GM18508 (cell line): ENCODE measurements at regions not wholly inside any gene's neighbourhood (a gene's known extent, or its start where the extent isn't known, plus 50 kb on each side); places are given as distances from the start of the nearest gene placed in this dataset.
"Not testable (repeated sequence)": the region's sequence is repeated elsewhere in the genome, so short reads cannot be mapped to it uniquely, and the experiment has no call there.

Experiments used
- ATAC-seq: cut with Tn5 transposase; IDR thresholded peaks from one replicate; pipeline ENCODE4 v1.9.1; 2021; ENCODE audit warnings: moderate number of reproducible peaks; ENCODE audit not compliant: insufficient read depth, unreplicated experiment

DNA sequence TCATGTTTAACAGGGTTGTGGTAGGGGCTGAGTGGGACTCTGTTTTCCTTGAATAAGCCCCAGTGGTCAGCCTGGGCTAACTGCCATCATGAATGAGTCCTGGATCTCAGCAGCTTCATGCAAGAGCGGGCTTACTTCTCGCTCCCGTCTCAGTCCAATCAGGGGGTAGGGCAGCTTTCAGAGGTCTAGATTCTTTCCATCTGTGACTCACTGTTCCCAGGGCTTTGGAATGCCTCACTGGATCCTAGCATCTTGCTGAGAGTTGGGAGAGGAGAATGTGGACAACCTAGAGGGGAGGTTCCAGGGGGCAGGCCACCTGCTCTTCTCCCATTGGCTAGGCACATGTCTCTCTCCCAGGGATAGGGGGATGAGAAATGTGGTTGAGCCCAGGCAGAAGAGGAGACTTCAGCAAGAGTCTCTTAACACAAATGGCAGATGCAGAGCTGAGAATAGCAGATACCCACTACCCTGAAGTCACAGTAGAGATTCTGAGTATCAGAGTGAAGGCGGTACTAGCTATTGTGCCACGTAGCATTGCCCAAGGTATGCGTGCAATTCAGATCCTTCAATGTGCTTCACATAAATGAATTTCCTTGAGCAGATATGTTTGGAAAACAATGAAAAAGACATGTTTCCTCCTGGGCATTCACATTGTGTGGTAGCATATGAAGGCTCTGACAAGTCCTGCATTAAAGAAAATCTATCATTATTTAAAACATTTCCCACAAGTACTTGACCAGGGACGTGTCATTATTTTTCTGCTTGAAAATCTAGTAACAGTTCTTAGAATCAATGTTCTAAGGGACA is 257.7 kb upstream of the PROK2 start:
- ATAC-seq, result no peak

GRCh38 chr3:72041511-72041910 is 256.6 kb upstream of the PROK2 start:
- no peak for ATAC-seq

DNA sequence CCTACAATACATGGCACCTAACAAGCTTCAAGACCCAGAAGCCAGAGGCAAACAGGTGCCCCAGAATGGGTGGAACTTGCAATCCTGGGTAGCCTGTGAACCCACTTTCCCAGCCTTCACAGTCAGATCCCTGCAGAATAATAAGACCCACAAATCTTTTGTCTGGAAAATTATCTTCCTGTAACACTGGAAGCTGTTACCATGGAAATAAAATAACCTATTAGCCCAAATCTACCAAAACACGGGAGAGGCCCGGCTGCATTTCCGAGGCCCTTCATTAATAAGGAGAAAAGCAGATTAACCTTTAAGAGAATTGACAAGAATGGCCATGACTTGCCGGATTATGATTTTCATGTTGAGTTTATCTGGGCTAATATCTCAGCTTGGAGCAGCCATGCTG is 256.1 kb upstream of the PROK2 start:
- no peak for ATAC-seq

DNA sequence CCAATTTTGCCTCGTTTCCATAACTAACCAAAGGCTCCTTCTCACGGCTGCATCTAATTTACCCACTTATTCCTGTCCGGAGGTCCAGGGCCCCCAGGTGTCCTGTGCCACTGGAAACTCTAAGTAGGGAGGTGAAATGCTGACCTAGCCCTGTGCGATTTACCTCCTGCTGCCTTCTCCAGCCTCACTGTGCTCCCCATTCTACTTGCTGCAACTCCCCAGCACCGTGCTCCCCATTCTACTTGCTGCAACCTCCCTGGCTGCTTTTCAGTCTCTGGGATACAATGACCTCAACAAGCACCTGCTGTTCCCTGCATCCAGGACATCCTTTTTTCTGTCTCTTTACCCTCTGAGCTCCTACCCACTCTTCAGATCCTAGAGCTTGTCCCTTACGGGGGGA is 254.7 kb upstream of the PROK2 start:
- no peak for ATAC-seq

- no peak for ATAC-seq
Observed at GRCh38 chr3:72036899-72037298, 252.0 kb upstream of the PROK2 start.

GRCh38 chr3:72035606-72036005 is 250.7 kb upstream of the PROK2 start:
- ATAC-seq, result no peak

GRCh38 chr3:72034986-72035385 is 250.0 kb upstream of the PROK2 start:
- no peak for ATAC-seq

GRCh38 chr3:72033666-72034428 is 248.9 kb upstream of the PROK2 start:
- ATAC-seq, result no peak

DNA sequence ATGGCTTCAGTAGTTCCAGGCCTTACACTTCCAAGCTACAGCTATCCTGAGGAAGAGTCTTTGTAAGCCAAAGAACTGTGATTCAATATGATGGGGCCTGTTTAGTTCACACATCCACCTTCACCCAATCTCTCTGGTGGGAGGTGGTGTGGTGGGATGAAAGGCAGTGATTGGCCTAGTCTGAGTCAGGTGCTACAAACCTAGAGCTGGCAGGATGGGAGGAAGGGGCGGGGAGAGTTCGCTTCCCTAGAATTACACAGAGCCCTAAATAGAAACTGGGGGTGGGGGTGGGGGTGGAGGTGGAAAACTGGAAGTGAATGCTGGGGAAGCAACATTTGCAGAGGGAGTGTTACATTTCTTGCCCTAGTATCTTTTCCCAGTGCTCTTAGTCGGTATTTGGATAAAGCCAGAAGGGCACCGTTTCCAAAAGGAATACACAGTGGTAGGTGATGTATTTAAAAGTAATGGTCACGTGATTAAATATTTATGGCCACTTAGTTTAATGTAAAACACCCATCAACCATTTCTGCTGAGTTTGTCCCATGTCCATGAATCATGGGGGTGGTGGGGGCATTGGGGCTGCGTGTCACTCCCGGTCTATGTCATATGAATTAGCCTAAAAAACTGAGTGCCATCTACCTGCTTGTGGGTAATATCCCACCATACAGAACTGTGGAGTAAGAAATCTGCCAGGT is 247.6 kb upstream of the PROK2 start:
- no peak for ATAC-seq

DNA sequence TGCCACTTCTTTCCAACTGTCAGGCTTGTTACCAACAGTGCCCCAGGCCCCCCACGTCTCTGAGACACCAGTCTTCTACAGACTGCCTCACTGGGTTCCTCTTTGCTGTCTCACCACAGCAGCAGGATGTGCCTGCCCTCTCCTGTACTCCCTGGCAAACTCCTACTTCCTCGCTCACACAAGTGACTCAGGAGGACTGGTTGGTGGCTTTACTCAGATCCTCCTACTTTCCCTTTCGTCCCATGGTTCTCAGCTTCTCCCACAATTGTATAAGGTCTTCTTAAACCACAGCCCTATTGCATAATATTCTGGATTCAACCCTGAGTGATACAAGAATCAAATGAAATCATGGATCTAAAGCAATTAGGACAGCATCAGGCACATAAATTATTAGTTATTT is 246.6 kb upstream of the PROK2 start:
- ATAC-seq, result no peak

GRCh38 chr3:72030296-72030695 is 245.3 kb upstream of the PROK2 start:
- not testable (repeated sequence) for ATAC-seq

DNA sequence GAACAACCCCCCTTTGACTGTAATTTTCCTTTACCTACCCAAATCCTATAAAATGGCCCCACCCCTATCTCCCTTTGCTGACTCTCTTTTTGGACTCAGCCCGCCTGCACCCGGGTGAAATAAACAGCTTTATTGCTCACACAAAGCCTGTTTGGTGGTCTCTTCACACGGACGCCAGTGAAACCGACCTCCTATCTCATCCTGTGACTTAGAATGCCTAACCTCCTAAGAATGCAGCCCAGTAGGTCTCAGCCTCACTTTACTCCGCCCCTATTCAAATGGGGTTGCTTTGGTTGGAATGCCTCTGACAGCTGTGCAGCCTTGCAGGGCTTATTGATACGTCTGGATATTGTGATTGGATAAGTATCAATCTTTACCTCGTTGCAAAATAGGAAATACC is 243.8 kb upstream of the PROK2 start:
- ATAC-seq, result not testable (repeated sequence)

GRCh38 chr3:72028307-72028706 is 243.4 kb upstream of the PROK2 start:
- ATAC-seq, result not testable (repeated sequence)

DNA sequence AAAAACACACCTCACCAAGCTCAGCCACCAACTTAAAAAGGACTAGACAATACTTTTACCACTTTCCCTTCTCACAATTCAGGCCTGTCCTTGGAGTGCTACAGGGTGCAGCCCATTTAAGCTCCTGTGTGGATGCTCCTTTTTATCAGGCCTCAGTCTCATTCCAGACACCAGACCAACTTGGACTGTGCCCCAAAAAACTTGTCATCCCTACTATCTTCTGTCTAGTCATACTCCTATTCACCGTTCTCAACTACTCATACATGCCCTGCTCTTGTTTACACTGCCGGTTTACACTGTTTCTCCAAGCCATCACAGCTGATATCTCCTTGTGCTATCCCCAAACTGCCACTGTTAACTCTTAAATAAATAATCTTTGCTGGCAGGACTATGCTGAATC is 242.8 kb upstream of the PROK2 start:
- ATAC-seq, result not testable (repeated sequence)

GRCh38 chr3:72022027-72022426 is 237.1 kb upstream of the PROK2 start:
- ATAC-seq, result no peak

GRCh38 chr3:72021531-72021930 is 236.6 kb upstream of the PROK2 start:
- ATAC-seq, result no peak

- ATAC-seq, result no peak
Observed at GRCh38 chr3:72018343-72018984, 233.5 kb upstream of the PROK2 start.

GRCh38 chr3:72017935-72018334 is 233.0 kb upstream of the PROK2 start:
- ATAC-seq, result no peak

DNA sequence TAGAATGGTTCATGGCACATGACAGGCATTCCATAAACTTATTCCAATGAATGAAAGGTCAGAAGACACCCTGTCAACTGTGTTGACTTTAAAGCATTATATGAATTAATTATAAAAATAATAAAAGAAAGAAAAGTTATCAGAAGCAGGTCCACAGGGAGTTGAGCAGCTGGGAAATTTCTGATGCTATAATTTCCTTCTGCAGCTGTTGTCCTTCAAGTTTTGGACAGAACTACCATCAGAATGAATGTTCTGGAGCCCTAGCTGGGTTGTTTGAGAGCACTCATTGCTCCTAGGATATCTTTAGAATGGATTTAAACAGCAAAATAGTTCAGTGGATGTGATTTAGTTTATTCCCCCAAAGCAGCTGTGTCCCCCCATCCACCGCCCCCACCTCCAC is 232.4 kb upstream of the PROK2 start:
- no peak for ATAC-seq

DNA sequence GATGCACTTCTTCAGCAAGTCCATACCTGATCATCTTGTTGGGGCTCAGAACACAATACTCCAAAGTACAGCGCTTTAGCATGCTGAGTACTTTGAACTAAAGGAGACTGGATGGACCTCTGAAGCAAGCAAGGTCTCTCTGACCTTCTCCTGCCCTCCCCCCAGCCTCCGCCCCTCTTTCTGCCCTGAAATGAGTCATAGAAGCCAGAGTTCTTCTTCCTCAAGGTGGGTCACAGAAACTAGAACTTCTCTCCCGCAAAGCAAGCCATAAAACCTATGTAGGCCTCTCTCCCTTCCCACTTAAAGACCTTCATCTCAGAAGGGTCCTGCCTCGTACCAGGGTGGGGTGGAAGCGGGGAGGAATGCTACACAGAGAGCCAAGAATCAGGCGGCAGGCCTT is 230.5 kb upstream of the PROK2 start:
- no peak for ATAC-seq

DNA sequence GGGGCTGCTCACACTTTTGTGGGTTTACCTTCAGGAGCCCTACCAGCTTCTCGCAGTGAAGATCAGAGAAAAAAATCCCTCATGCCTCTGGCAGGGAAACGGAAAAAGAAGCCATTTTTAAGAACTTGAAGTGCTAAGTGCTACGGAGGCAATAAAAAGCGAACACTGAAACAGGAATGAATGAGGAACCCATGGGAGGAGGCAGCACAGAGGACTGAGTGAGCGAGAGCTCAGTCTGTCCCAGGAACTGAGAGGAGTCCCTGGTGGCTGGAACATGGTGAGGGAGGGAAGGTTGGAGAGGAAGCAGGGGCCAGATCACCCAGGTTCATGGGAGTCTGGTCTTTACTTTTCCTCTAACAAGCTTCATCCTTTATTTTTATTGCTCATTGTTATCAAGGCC is 228.1 kb upstream of the PROK2 start:
- no peak for ATAC-seq
